Fibroblast of lung (primary cell): ENCODE measurements at regions not wholly inside any gene's neighbourhood (a gene's known extent, or its start where the extent isn't known, plus 50 kb on each side); places are given as distances from the start of the nearest gene placed in this dataset.

Experiments used
- DNase-seq, 2 donors: peaks; one replicate each; pipeline versions ENCODE4 v3.0.0 to v3.0.0-alpha.2; 2010; ENCODE audit warnings: low read depth in 2 of 2
- H2AFZ ChIP-seq: 2 replicates; pipeline ENCODE4 v1.5.1; 2012; ENCODE audit warnings: low read length, control low read depth, inconsistent platforms
- H3K27ac ChIP-seq: 2 replicates; pipeline ENCODE4 v1.5.1; 2011; ENCODE audit warnings: low read length, control low read depth; ENCODE audit not compliant: insufficient read depth
- H3K27me3 ChIP-seq: 2 replicates; pipeline ENCODE4 v1.5.1; 2011; ENCODE audit warnings: mild to moderate bottlenecking, low read length; ENCODE audit not compliant: control insufficient read depth, insufficient read depth
- H3K36me3 ChIP-seq: 2 replicates; pipeline ENCODE4 v1.5.1; 2011; ENCODE audit warnings: low read length; ENCODE audit not compliant: control insufficient read depth, insufficient read depth
- H3K4me1 ChIP-seq: 2 replicates; pipeline ENCODE4 v1.5.1; 2011; ENCODE audit warnings: low read length; ENCODE audit not compliant: control insufficient read depth, insufficient read depth; ENCODE audit errors: extremely low read depth
- H3K4me2 ChIP-seq: 2 replicates; pipeline ENCODE4 v1.5.1; 2011; ENCODE audit warnings: low read length, control low read depth; ENCODE audit not compliant: insufficient read depth; ENCODE audit errors: extremely low read depth
- H3K4me3 ChIP-seq, 4 experiments: fragments of 200-600 bp in 1 of 4; sonication (generic) in 1 of 4; replicated peaks in 1 of 4; 2 replicates each; pipeline ENCODE4 v1.5.1; 2011 to 2016; ENCODE audit warnings: low read length in 4 of 4, low read depth in 3 of 4, mild to moderate bottlenecking in 3 of 4, control low read depth in 2 of 4, inconsistent platforms in 1 of 4, mixed read lengths in 1 of 4; ENCODE audit not compliant: insufficient read depth in 1 of 4; ENCODE audit errors: control extremely low read depth in 1 of 4
- H3K79me2 ChIP-seq: 2 replicates; pipeline ENCODE4 v1.5.1; 2012; ENCODE audit warnings: mild to moderate bottlenecking, low read length, inconsistent platforms; ENCODE audit not compliant: control insufficient read depth, insufficient read depth
- H3K9ac ChIP-seq: 2 replicates; pipeline ENCODE4 v1.5.1; 2011; ENCODE audit warnings: mild to moderate bottlenecking, low read length, control low read depth; ENCODE audit not compliant: insufficient read depth
- H3K9me3 ChIP-seq: 2 replicates; pipeline ENCODE4 v1.5.1; 2012; ENCODE audit warnings: low read depth, low read length; ENCODE audit not compliant: control insufficient read depth, insufficient read depth
- H4K20me1 ChIP-seq: 2 replicates; pipeline ENCODE4 v1.5.1; 2011; ENCODE audit warnings: low read length; ENCODE audit not compliant: control insufficient read depth, insufficient read depth; ENCODE audit errors: extremely low read depth
- EZH2 ChIP-seq: IDR thresholded peaks from 2 replicates; pipeline ENCODE4 v1.5.1; 2012; ENCODE audit warnings: low read length, control low read depth, mild to moderate bottlenecking; ENCODE audit errors: missing control alignments
- TF ChIP-seq, protein P1 (sequence below), 2 donors: IDR thresholded peaks in 1 of 2; conservative IDR thresholded peaks in 1 of 2; 1 replicate in 1 of 2; 2 replicates in 1 of 2; pipeline ENCODE4 v1.5.1; 2011 to 2012; ENCODE audit warnings: low read length in 2 of 2, control low read depth in 1 of 2, inconsistent platforms in 1 of 2, low read depth in 1 of 2, mild to moderate bottlenecking in 1 of 2

DNA sequence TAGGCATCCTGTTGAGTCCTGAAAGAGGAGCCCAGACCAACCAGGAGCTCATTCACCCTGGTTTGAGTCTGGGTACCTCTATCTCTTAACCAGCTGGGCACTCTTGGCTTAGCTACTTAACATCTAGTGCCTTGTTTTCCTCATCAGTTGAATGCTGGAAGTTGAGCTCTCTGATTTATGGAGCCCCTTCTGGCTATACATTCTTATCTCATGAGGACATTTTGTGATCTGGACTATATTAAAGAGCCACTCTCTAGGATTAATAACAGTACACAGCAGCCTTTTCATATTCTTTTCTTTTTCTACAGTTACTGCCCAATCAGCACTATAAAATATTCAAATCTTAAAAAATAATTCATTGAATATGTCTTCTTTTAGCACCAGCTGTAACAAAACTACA is 296.9 kb upstream of the RUNX1 start:
- TF ChIP-seq, protein P1, sequence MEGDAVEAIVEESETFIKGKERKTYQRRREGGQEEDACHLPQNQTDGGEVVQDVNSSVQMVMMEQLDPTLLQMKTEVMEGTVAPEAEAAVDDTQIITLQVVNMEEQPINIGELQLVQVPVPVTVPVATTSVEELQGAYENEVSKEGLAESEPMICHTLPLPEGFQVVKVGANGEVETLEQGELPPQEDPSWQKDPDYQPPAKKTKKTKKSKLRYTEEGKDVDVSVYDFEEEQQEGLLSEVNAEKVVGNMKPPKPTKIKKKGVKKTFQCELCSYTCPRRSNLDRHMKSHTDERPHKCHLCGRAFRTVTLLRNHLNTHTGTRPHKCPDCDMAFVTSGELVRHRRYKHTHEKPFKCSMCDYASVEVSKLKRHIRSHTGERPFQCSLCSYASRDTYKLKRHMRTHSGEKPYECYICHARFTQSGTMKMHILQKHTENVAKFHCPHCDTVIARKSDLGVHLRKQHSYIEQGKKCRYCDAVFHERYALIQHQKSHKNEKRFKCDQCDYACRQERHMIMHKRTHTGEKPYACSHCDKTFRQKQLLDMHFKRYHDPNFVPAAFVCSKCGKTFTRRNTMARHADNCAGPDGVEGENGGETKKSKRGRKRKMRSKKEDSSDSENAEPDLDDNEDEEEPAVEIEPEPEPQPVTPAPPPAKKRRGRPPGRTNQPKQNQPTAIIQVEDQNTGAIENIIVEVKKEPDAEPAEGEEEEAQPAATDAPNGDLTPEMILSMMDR (conservative IDR thresholded peaks at IDR 0.05 in 1 of 2, IDR thresholded peaks at IDR 0.05 in 1 of 2; ENCODE audit: low read depth in 1 of 2, low read length in 2 of 2), result no peak
- TF ChIP-seq EZH2, result no peak
- no peaks in the 10 kb centered on the region for H4K20me1 ChIP-seq
- no peaks in the 10 kb centered on the region for H3K9me3 ChIP-seq
- H3K4me1 ChIP-seq, result no peaks in the 10 kb centered on the region
- H3K4me3 ChIP-seq, result no peak overlapping the region
- no peaks in the 10 kb centered on the region for H3K27me3 ChIP-seq
- no peak overlapping the region for H3K4me2 ChIP-seq
- no peak overlapping the region for H3K27ac ChIP-seq
- no peak for DNase-seq
- no peak overlapping the region for H2AFZ ChIP-seq
- no peaks in the 10 kb centered on the region for H3K36me3 ChIP-seq
- H3K9ac ChIP-seq, result no peak overlapping the region
- H3K79me2 ChIP-seq, result no peaks in the 10 kb centered on the region

DNA sequence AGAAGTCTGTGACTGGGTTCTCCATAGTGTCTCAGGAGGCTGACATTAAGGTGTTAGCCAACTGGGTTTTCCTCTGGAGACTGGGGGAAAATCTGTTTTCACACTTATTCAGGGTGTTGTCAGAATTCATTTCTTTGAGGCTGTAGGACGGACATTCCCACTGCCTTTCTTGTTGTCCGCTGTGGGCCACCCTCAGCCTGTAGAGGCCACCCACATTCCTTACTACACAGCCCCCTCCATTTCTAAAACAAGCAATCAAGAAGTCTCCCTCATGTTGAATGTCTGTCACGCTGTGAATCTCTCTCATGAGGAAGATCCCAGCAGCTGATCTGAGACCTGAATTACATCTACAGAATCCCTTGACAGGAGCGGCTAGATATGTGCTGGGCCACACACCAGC is 295.5 kb upstream of the RUNX1 start:
- Histone ChIP-seq H3K4me1 (no peaks in the 10 kb centered on the region), H3K79me2 (no peaks in the 10 kb centered on the region), H3K9me3 (no peaks in the 10 kb centered on the region), H3K4me2 (no peak overlapping the region), H3K4me3 (no peak overlapping the region), H3K27ac (no peak overlapping the region), H4K20me1 (no peaks in the 10 kb centered on the region), H3K9ac (no peak overlapping the region), H2AFZ (no peak overlapping the region), H3K36me3 (no peaks in the 10 kb centered on the region), H3K27me3 (no peaks in the 10 kb centered on the region)
- no peak for DNase-seq
- no peak for TF ChIP-seq EZH2
- TF ChIP-seq, protein P1 (conservative IDR thresholded peaks at IDR 0.05 in 1 of 2, IDR thresholded peaks at IDR 0.05 in 1 of 2; ENCODE audit: low read depth in 1 of 2, low read length in 2 of 2), result no peak

DNA sequence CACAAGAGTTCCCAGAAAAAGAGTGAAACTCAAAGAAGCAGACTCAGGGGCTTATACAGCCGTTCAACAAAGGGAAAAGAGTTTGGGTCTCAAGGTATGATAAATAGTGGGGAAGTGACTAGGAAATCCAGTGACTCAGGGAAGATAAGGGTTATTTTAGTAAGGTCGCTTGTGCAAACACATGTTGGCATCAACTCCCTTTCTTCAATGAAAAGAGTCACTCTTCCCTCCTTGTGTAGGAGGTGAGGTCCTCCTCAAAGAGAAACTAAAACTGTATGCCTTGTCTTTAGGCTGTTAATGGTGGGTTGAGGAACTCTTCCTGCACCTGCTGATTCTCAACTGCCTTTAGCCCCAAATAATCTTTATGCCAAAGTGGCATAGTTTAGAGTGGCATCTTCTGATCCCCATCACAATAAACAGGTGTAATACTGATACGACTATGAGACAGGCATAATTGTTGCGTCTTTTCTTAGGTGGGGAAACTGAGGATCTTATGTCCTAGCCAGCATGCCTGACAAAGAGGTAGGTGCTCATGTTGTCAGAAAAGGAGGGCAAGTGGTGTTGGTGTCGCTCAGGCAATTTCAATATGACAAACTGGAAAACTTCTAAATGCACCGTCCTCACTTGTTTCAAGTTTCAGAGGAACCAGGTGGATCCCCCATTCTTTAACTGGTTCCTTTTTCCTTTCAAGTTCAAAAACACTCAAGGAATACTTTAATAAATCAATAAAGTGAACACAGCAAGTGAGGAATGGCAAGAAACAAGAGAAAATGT is 294.1 kb upstream of the RUNX1 start:
- no peaks in the 10 kb centered on the region for H4K20me1 ChIP-seq
- peak in 1 of 2 donors; percentile 56 for DNase-seq
- no peak overlapping the region for H3K4me3 ChIP-seq
- H3K9ac ChIP-seq, result no peak overlapping the region
- H3K4me2 ChIP-seq, result no peak overlapping the region
- H3K4me1 ChIP-seq, result no peaks in the 10 kb centered on the region
- TF ChIP-seq EZH2, result no peak
- TF ChIP-seq, protein P1 (conservative IDR thresholded peaks at IDR 0.05 in 1 of 2, IDR thresholded peaks at IDR 0.05 in 1 of 2; ENCODE audit: low read depth in 1 of 2, low read length in 2 of 2), result no peak
- H3K27me3 ChIP-seq, result no peaks in the 10 kb centered on the region
- no peaks in the 10 kb centered on the region for H3K9me3 ChIP-seq
- no peak overlapping the region for H2AFZ ChIP-seq
- no peak overlapping the region for H3K27ac ChIP-seq
- H3K36me3 ChIP-seq, result no peaks in the 10 kb centered on the region
- H3K79me2 ChIP-seq, result no peaks in the 10 kb centered on the region
